Endothelial cell of umbilical vein (primary cell): ENCODE measurements at regions not wholly inside any gene's neighbourhood (a gene's known extent, or its start where the extent isn't known, plus 50 kb on each side); places are given as distances from the start of the nearest gene placed in this dataset.

Source experiments
- BruUV-seq: library from RNA; stranded (reverse); fragments of 400-500 nt; replicated peaks from 2 replicates; lab custom pipeline; 2021; lab: Mats Ljungman, UMichigan
- CTCF ChIA-PET: fragments of 300-600, 350-600 bp; sonication (Branson Sonifier 250); formaldehyde crosslinking; loops from one replicate; lab custom pipeline; 2021; ENCODE audit warnings: antibody characterized with exemption, inconsistent platforms; lab: Charles Lee
- POLR2A ChIA-PET: fragments of 300-600, 350-600 bp; sonication (Branson Sonifier 250); formaldehyde crosslinking; loops from one replicate; lab custom pipeline; 2021; ENCODE audit warnings: antibody characterized with exemption, inconsistent platforms; lab: Charles Lee
- DNase-seq: peaks from one replicate; pipeline ENCODE4 v3.0.0-alpha.2; 2011; ENCODE audit warnings: low read depth, low spot score
- FAIRE-seq: peaks from 2 replicates; lab custom pipeline; 2011; peaks lifted over from hg19 to GRCh38; lab: Jason Lieb, UNC
- H2AFZ ChIP-seq: 2 replicates; pipeline ENCODE4 v1.6.0; 2012; ENCODE audit warnings: low read depth, low read length, control low read depth, inconsistent platforms
- H3K27ac ChIP-seq: 2 replicates; pipeline ENCODE4 v1.5.1; 2011; ENCODE audit warnings: low read depth, mild to moderate bottlenecking, control low read depth, low read length, moderate library complexity; ENCODE audit not compliant: insufficient read depth
- H3K27me3 ChIP-seq, 2 experiments: 2 replicates each; pipeline versions ENCODE4 v1.6.0 to v1.6.1; 2011; ENCODE audit warnings: low read length in 2 of 2, mixed read lengths in 1 of 2; ENCODE audit not compliant: control insufficient read depth in 2 of 2, insufficient read depth in 2 of 2
- H3K36me3 ChIP-seq, 2 experiments: 2 replicates in 1 of 2; 3 replicates in 1 of 2; pipeline ENCODE4 v1.5.1; 2011; ENCODE audit warnings: low read length in 2 of 2, mild to moderate bottlenecking in 1 of 2, moderate library complexity in 1 of 2; ENCODE audit not compliant: control insufficient read depth in 2 of 2, insufficient read depth in 2 of 2; ENCODE audit errors: extremely low read depth in 1 of 2
- H3K4me1 ChIP-seq: 3 replicates; pipeline ENCODE4 v1.5.1; 2011; ENCODE audit warnings: mild to moderate bottlenecking, low read length; ENCODE audit not compliant: control insufficient read depth, insufficient read depth; ENCODE audit errors: extremely low read depth
- H3K4me2 ChIP-seq: 2 replicates; pipeline ENCODE4 v1.6.1; 2011; ENCODE audit warnings: low read length, control low read depth, mixed read lengths; ENCODE audit not compliant: insufficient read depth
- H3K4me3 ChIP-seq, 3 experiments: fragments of 200-600 bp in 1 of 3; sonication (generic), shearing (Covaris generic) in 1 of 3; replicated peaks in 1 of 3; 2 replicates each; pipeline ENCODE4 v1.5.1; 2011 to 2016; ENCODE audit warnings: control low read depth in 3 of 3, low read length in 3 of 3, mild to moderate bottlenecking in 2 of 3, inconsistent platforms in 1 of 3, low read depth in 1 of 3, moderate library complexity in 1 of 3; ENCODE audit not compliant: insufficient read depth in 1 of 3
- H3K79me2 ChIP-seq: 2 replicates; pipeline ENCODE4 v1.6.0; 2012; ENCODE audit warnings: low read length, inconsistent platforms; ENCODE audit not compliant: control insufficient read depth, insufficient read depth
- H3K9ac ChIP-seq: replicated peaks from 2 replicates; pipeline ENCODE3; 2011; ENCODE audit warnings: low read length, control low read depth; ENCODE audit not compliant: insufficient read depth; ENCODE audit errors: extremely low read depth
- H3K9me1 ChIP-seq: replicated peaks from 3 replicates; pipeline ENCODE4 v1.6.0; 2011; ENCODE audit warnings: mild to moderate bottlenecking, low read length; ENCODE audit not compliant: control insufficient read depth, insufficient read depth; ENCODE audit errors: extremely low read depth
- H3K9me3 ChIP-seq: replicated peaks from 2 replicates; pipeline ENCODE4 v1.5.1; 2012; ENCODE audit warnings: low read length, inconsistent platforms; ENCODE audit not compliant: control insufficient read depth, insufficient read depth
- H4K20me1 ChIP-seq: replicated peaks from 2 replicates; pipeline ENCODE3; 2011; ENCODE audit warnings: mild to moderate bottlenecking, low read length; ENCODE audit not compliant: control insufficient read depth, insufficient read depth; ENCODE audit errors: extremely low read depth
- EZH2 ChIP-seq: IDR thresholded peaks from 2 replicates; pipeline ENCODE4 v1.6.1; 2012; ENCODE audit warnings: borderline replicate concordance, low read depth, mild to moderate bottlenecking, moderate library complexity, low read length, inconsistent platforms; ENCODE audit not compliant: severe bottlenecking
- FOS ChIP-seq: IDR thresholded peaks from 2 replicates; pipeline ENCODE4 v1.6.1; 2011; ENCODE audit warnings: mild to moderate bottlenecking, low read length, moderate library complexity, borderline replicate concordance; ENCODE audit not compliant: insufficient read depth
- GATA2 ChIP-seq: IDR thresholded peaks from 2 replicates; pipeline ENCODE4 v1.7.0; 2011; ENCODE audit warnings: low read depth, mild to moderate bottlenecking, moderate library complexity, mixed read lengths, low read length; ENCODE audit not compliant: insufficient read length, insufficient read depth
- JUN ChIP-seq: IDR thresholded peaks from 2 replicates; pipeline ENCODE4 v1.6.1; 2011; ENCODE audit warnings: borderline replicate concordance, low read depth; ENCODE audit not compliant: insufficient read length, insufficient read depth
- MAX ChIP-seq: IDR thresholded peaks from 2 replicates; pipeline ENCODE4 v1.6.1; 2011; ENCODE audit not compliant: insufficient read depth, insufficient read length
- MYC ChIP-seq: IDR thresholded peaks from one replicate; pipeline ENCODE4 v1.6.1; 2011; ENCODE audit warnings: mild to moderate bottlenecking, low read depth, low read length
- POLR2A ChIP-seq: IDR thresholded peaks from 2 replicates; pipeline ENCODE4 v1.6.1; 2012; ENCODE audit warnings: low read depth, mild to moderate bottlenecking, control low read depth, low read length
- POLR2AphosphoS5 ChIP-seq: IDR thresholded peaks from 2 replicates; pipeline ENCODE4 v1.6.1; 2012; ENCODE audit warnings: low read depth, mild to moderate bottlenecking, control low read depth, low read length, moderate library complexity; ENCODE audit not compliant: insufficient read depth
- dilution Hi-C: fragments of 300-500 bp; cut with MboI; formaldehyde crosslinking; loops from one replicate; pipeline ENCODE4 v1.15.0; 2019; ENCODE audit warnings: low sequenced_read_pairs; ENCODE audit not compliant: extremely low pct_ligation_motif_present
- intact Hi-C: fragments of 100-400 bp; cut with micrococcal nuclease; formaldehyde crosslinking; loops from one replicate; pipeline ENCODE4 v1.10.0; 2022
- TF ChIP-seq, protein P1 (sequence below), 2 donors: IDR thresholded peaks; 1 replicate in 1 of 2; 2 replicates in 1 of 2; pipeline ENCODE4 v1.5.1; 2011; ENCODE audit warnings: low read length in 2 of 2, mild to moderate bottlenecking in 2 of 2, moderate library complexity in 2 of 2, control low read depth in 1 of 2, inconsistent platforms in 1 of 2, low read depth in 1 of 2; ENCODE audit not compliant: insufficient read depth in 1 of 2; ENCODE audit errors: extremely low read depth in 1 of 2

DNA sequence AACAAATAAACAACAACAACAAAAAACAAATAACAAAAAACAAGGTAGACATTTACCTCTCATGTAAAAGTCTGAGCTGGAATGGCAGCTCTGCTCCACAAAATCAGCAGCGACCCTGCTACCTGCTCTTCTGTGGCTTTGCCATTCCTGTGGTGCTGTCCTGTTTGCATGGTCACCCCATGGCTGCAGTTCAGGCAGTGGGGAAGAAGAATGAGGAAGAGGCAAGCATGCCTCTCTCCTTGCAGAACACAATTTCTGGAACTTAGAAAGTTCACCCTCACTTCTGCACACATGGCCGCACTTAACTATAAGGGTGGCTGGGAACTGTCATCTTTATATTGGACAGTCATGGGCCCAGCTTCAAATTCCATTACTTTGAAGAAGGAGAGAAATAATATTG lies 84.8 kb upstream of the GNG12 start:
- intact Hi-C loops (no loop called here), dilution Hi-C loops (no loop called here)
- Histone ChIP-seq H3K9me1 (no peaks in the 10 kb centered on the region), H4K20me1 (no peaks in the 10 kb centered on the region), H3K9ac (no peak overlapping the region), H3K4me1 (no peaks in the 10 kb centered on the region), H3K27ac (no peak overlapping the region), H2AFZ (no peak overlapping the region), H3K79me2 (no peaks in the 10 kb centered on the region), H3K4me2 (no peak overlapping the region), H3K36me3 (no peaks in the 10 kb centered on the region), H3K9me3 (no peaks in the 10 kb centered on the region), H3K27me3 (no peaks in the 10 kb centered on the region), H3K4me3 (no peak overlapping the region)
- no peak for DNase-seq
- ChIA-PET POLR2A (no interaction called here), CTCF (no interaction called here)
- no TSS peak for BruUV-seq
- TF ChIP-seq GATA2 = no peak
- TF ChIP-seq EZH2 = no peak
- TF ChIP-seq JUN = no peak
- no peak for TF ChIP-seq FOS
- no peak for TF ChIP-seq POLR2AphosphoS5
- no peak for TF ChIP-seq MYC
- no peak for TF ChIP-seq POLR2A
- no peak for TF ChIP-seq MAX
- TF ChIP-seq, protein P1, sequence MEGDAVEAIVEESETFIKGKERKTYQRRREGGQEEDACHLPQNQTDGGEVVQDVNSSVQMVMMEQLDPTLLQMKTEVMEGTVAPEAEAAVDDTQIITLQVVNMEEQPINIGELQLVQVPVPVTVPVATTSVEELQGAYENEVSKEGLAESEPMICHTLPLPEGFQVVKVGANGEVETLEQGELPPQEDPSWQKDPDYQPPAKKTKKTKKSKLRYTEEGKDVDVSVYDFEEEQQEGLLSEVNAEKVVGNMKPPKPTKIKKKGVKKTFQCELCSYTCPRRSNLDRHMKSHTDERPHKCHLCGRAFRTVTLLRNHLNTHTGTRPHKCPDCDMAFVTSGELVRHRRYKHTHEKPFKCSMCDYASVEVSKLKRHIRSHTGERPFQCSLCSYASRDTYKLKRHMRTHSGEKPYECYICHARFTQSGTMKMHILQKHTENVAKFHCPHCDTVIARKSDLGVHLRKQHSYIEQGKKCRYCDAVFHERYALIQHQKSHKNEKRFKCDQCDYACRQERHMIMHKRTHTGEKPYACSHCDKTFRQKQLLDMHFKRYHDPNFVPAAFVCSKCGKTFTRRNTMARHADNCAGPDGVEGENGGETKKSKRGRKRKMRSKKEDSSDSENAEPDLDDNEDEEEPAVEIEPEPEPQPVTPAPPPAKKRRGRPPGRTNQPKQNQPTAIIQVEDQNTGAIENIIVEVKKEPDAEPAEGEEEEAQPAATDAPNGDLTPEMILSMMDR (IDR thresholded peaks at IDR 0.05; ENCODE audit: extremely low read depth in 1 of 2, insufficient read depth in 1 of 2, low read depth in 1 of 2, low read length in 2 of 2) = no peak
- FAIRE-seq = no peak
